GM08714 (cell line): ENCODE measurements at regions not wholly inside any gene's neighbourhood (a gene's known extent, or its start where the extent isn't known, plus 50 kb on each side); places are given as distances from the start of the nearest gene placed in this dataset.

Experiments used
- H3K4me3 ChIP-seq: fragments of 200-500 bp; sonication (Bioruptor generic); 2 replicates; pipeline ENCODE4 v1.5.1; 2014; ENCODE audit warnings: mild to moderate bottlenecking, low read length, inconsistent platforms
- ZNF274 ChIP-seq: IDR thresholded peaks from 2 replicates; pipeline ENCODE4 v1.6.1; 2012; ENCODE audit warnings: mild to moderate bottlenecking, low read depth, low read length

DNA sequence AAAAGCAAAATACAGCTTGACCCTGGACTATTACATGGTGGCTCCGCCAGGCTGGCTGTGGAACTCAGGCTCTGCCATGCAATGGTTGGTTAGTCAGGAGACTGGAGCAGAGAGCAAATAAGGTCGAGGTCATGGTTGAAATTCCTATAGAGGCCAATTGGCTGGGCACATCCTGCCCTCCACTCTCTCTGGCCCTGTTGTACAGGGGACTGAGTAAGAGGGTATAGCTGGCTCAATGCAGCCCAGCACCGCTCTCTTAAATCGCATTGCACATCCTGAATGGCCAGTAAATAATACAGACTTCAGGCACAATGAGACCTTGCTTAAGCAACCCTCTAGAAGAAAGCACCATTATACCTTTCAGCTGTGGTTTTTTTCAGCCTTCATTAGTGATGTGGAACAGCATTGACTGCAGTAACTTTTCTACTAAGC is 59.3 kb upstream of the PPP2R5A start:
- no peak overlapping the region for H3K4me3 ChIP-seq
- no peak for TF ChIP-seq ZNF274

DNA sequence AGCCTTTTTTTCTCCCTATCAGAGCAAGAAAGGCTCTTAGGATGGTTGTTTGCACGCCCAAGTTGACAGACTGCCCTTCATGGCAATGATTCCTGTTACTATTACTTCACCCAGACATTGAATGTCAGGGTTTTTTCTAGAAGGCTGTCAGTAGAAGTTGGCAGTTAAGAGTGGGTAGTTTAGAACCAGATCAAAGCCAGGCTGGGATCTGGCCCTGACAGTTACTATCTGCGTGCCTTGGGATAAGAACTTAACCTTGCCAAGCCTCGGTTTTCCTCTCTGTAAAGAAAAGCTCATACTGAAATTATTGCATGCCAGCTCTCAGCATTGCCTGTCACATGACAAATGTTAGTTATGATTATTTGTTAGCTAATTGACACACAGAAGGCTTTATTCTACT is 58.7 kb upstream of the PPP2R5A start:
- H3K4me3 ChIP-seq = no peak overlapping the region

DNA sequence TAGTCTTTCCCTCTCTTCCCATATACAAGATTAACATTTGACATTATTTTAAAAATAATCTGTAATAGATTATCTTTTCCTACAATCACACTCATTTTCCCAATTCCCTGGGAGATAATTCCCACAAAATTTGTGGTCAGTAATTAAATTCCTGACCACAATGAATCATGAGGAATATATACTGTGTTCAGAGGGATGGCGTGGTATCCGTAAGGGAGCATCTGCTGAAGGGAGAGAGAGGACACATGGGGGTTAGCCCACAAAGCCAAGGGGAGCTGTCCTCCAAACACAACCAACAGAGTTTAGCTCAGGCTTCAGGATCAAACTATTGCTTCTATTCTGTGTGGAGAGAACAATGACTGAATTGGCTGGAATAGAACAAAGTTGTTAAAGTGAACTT is 57.1 kb upstream of the PPP2R5A start:
- H3K4me3 ChIP-seq = no peak overlapping the region
- TF ChIP-seq ZNF274 = no peak

More for the DNA sequence above, 58.7 kb upstream of the PPP2R5A start:
- TF ChIP-seq ZNF274 = no peak

DNA sequence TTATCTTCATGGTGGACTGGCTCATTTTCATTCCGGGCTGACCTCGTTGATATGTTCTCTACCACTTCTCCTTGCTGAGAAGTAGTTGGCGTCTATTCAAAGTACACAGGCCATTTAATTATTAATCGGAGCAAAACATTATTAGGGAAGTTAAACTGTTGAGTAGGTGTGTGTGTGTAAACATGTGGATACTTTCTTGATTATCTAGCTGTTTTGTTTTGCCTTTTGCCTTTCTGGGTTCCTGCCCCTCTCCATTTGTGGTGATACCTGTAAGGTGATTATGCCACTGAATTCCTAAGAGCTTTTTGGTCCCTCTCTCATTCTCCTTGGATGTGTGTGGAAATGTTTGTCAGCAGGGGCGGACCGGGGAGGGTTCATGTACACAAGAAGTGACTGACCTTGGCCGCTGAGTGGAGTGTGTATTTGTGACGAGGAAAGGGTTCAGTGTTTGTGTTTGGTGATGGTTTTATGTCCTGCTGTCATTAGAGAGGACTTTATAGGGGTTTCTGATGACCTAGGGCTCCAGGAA is 56.6 kb upstream of the PPP2R5A start:
- H3K4me3 ChIP-seq = no peak overlapping the region
- TF ChIP-seq ZNF274 = no peak

DNA sequence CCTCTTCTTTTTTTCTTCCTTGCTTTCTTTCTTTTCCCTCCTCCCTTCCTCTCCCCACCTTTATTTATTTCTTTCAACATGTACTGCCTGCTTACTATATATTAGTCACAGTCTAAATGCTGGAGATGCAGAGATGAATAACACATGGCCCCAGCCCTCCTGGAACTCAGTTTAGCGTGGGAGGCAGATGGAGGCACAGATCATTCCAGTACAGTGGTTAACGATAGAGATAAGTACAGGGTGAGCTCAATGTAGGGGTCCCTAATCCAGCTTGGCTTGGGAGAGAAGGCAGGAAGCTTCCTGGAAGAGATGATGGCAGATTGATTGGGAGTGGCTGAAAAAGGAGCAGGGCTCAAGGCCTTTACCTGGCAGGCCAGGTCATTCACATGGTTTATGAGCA is 55.6 kb upstream of the PPP2R5A start:
- H3K4me3 ChIP-seq = no peak overlapping the region
- no peak for TF ChIP-seq ZNF274

DNA sequence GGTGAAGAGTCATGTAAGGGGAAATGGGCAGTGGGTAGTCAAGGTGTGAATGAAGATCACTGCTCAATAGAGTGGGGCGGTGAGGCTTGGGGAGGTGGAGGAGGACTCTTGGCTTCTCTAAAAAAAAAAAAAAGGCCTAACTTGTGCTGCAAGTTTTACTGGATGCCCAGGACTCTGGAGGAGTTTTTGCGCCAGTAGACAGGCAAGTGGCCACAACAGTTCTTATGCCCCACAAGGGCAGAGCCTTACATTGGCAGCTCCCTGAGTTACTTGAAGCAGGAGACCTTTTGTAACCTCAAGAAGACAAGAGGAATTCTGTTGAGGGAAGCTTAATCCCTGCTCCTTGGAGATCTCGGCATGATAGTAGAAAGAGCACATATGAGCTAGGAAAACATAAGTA is 54.9 kb upstream of the PPP2R5A start:
- no peak for TF ChIP-seq ZNF274
- H3K4me3 ChIP-seq = no peak overlapping the region

DNA sequence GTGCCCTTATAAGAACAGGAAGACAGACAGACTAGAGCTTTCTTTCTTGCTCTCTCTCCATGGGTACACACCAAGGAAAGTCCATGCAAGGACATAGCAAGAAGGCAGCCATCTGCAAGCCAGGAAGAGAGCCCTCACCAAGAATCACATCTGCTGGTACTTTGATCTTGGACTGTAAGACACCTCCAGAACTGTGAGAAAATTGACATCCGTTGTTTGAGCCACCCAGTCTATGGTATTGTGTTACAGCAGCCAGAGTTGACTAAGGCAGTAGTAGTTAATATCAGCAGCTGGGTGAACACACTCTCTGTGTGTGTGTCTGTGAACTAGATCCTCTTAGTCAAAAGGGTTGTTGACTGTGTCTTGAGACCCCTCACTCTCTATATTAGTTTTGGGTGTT is 53.8 kb upstream of the PPP2R5A start:
- no peak overlapping the region for H3K4me3 ChIP-seq

DNA sequence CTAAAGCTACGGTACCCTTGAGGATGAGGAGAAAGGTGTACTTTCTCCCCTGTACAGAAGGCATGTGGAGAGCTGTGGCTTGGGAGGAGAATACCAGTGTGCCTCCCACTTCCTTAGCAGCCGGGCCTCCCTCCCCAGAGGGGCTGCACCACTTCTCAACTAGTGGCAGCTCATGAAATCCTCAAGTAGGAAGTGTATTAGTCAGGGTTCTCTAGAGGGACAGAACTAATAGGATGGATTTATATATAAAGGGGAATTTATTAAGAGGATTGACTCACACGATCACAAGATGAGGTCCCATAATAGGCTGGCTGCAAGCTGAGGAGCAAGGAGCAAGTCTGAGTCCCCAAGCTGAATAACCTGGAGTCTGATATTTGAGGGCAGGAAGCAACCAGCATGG is 53.1 kb upstream of the PPP2R5A start:
- no peak overlapping the region for H3K4me3 ChIP-seq
- TF ChIP-seq ZNF274 = no peak

More for the DNA sequence above, 53.8 kb upstream of the PPP2R5A start:
- no peak for TF ChIP-seq ZNF274

DNA sequence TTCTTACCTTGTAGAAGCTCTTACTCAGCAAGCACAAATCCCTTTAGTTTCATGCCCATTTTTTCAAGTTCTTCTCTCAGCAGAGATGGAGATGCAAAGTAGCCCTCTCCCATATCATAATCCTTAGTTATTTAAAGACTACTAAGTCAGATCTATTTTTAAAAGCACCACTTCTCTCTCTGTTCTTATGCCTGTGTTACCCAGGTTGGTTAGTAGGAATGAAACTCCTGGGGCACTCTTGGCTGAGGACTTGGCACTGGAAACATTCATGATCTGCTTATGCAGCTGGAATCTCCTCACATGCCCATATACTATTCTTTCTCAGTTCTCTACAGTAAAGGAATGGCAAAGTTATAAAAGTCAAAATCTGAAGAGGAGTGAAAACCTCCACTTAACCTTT is 51.9 kb upstream of the PPP2R5A start:
- TF ChIP-seq ZNF274 = no peak
- H3K4me3 ChIP-seq = no peak overlapping the region

DNA sequence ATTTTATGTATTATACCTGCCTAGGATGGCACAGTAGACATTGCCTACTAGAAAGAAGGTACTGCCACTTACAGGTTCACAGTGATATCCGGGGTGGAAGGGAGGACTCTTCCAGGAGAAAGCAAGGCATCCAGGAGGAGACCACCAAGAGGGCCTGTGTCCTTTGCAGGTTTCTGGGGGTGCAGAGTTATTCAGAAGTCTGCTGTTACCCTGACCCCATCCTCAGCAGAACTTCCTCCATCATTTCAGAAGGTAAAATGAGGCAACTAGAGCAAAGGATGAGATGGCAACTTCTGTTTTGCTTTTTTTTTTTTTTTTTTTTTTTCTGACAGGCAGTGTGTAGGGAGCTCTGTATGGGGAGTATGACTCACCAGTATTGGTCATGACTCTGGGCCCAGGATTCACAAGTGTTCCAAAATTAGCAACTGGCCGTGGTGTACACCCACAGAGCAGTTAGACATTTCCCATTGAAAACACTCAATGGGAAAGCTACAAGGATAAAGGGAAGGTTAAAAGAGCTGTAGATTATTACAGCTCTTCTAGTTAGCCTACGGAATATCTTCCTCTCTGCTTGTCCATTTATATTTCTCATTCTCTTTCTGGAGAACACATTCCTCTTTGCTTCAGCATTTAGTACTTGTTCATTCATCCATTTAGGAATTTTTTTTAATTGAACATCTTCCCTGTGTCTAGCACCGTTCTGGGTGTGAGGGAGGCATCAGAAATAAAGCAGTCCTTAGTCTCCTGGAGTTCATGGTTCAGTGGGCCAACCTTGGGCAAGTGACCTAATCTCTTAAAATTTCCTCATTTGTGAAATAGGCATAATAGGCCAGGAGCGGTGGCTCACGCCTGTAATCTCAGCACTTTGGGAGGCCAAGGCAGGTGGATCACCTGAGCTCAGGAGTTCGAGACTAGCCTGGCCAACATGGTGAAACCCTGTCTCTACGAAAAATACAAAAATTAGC is 50.5 kb upstream of the PPP2R5A start:
- no peak overlapping the region for H3K4me3 ChIP-seq
- no peak for TF ChIP-seq ZNF274
